Superior temporal gyrus (tissue), 1 donor: ENCODE measurements at regions not wholly inside any gene's neighbourhood (a gene's known extent, or its start where the extent isn't known, plus 50 kb on each side); places are given as distances from the start of the nearest gene placed in this dataset.
"Not testable (repeated sequence)": the region's sequence is repeated elsewhere in the genome, so short reads cannot be mapped to it uniquely, and the experiment has no call there.

ENCODE experiments used
- DNase-seq: peaks from one replicate; pipeline ENCODE4 v3.0.0-alpha.2; 2016; ENCODE audit errors: extremely low spot score

GRCh38 chr5:1652873-1653697 lies 129.3 kb upstream of the LPCAT1 start:
- DNase-seq = no peak

GRCh38 chr5:1651971-1652872 lies 128.5 kb upstream of the LPCAT1 start:
- DNase-seq = no peak

- DNase-seq = no peak
These were observed 127.5 kb upstream of the LPCAT1 start for GRCh38 chr5:1651250-1651649.

- no peak for DNase-seq
These were observed 125.8 kb upstream of the LPCAT1 start for GRCh38 chr5:1649554-1649953.

GRCh38 chr5:1648806-1649205 lies 125.0 kb upstream of the LPCAT1 start:
- DNase-seq = no peak

- no peak for DNase-seq
These were observed 123.8 kb upstream of the LPCAT1 start for GRCh38 chr5:1647580-1647979.

- peak; percentile 94 for DNase-seq
These were observed 121.2 kb upstream of the LPCAT1 start for GRCh38 chr5:1644810-1645571.

- DNase-seq = not testable (repeated sequence)
These were observed 120.6 kb upstream of the LPCAT1 start for GRCh38 chr5:1644393-1644809.

GRCh38 chr5:1643651-1644392 lies 120.1 kb upstream of the LPCAT1 start:
- peak; percentile 29 for DNase-seq

GRCh38 chr5:1642621-1643061 lies 118.9 kb upstream of the LPCAT1 start:
- DNase-seq = no peak

- no peak for DNase-seq
These were observed 118.5 kb upstream of the LPCAT1 start for GRCh38 chr5:1642221-1642620.

GRCh38 chr5:1641560-1642166 lies 117.9 kb upstream of the LPCAT1 start:
- peak; percentile 92 for DNase-seq

GRCh38 chr5:1641041-1641440 lies 117.3 kb upstream of the LPCAT1 start:
- DNase-seq = no peak

GRCh38 chr5:1640421-1640881 lies 116.7 kb upstream of the LPCAT1 start:
- no peak for DNase-seq

GRCh38 chr5:1639757-1640156 lies 116.0 kb upstream of the LPCAT1 start:
- DNase-seq = no peak

- DNase-seq = no peak
These were observed 115.1 kb upstream of the LPCAT1 start for GRCh38 chr5:1638658-1639400.

- DNase-seq = no peak
These were observed 114.1 kb upstream of the LPCAT1 start for GRCh38 chr5:1637639-1638481.

- no peak for DNase-seq
These were observed 113.3 kb upstream of the LPCAT1 start for GRCh38 chr5:1636981-1637638.
